Lower leg skin (tissue), 4 donors: ENCODE measurements at regions not wholly inside any gene's neighbourhood (a gene's known extent, or its start where the extent isn't known, plus 50 kb on each side); places are given as distances from the start of the nearest gene placed in this dataset.

Experiments
- DNase-seq, 2 donors: peaks; one replicate each; pipeline ENCODE4 v3.0.0-alpha.2; 2019; ENCODE audit warnings: low spot score in 2 of 2
- H3K4me3 ChIP-seq: fragments of 200-600 bp; sonication (generic); 2 replicates; pipeline ENCODE4 v1.5.1; 2017; ENCODE audit warnings: mild to moderate bottlenecking, low read depth; ENCODE audit not compliant: poor library complexity, severe bottlenecking
- POLR2A ChIP-seq, 2 donors: fragments of 450-650 bp; IDR thresholded peaks; one replicate each; pipeline ENCODE4 v1.6.1; 2016 to 2017; ENCODE audit warnings: antibody characterized with exemption in 2 of 2, mild to moderate bottlenecking in 1 of 2, moderate library complexity in 1 of 2
- WGBS, 2 donors: methylation state at CpG; one replicate each; pipeline ENCODE4 v1.1.5; 2018; 5-methylcytosine and 5-hydroxymethylcytosine counted together
- intact Hi-C: fragments of 100-400 bp; cut with DNase I; formaldehyde crosslinking; loops from one replicate; pipeline ENCODE4 v1.15.0; 2023; ENCODE audit warnings: low total_unique reads
- microRNA counts, 2 donors: library from miRNA; unstranded; fragments of <30 nt; microRNA quantifications; one replicate each; lab custom pipeline; 2016
- TF ChIP-seq, protein P1 (sequence below), 3 donors: fragments of 450-650 bp; IDR thresholded peaks; one replicate each; pipeline ENCODE4 v1.5.1; 2016; ENCODE audit warnings: antibody characterized with exemption in 3 of 3, mild to moderate bottlenecking in 3 of 3, moderate library complexity in 2 of 3

DNA sequence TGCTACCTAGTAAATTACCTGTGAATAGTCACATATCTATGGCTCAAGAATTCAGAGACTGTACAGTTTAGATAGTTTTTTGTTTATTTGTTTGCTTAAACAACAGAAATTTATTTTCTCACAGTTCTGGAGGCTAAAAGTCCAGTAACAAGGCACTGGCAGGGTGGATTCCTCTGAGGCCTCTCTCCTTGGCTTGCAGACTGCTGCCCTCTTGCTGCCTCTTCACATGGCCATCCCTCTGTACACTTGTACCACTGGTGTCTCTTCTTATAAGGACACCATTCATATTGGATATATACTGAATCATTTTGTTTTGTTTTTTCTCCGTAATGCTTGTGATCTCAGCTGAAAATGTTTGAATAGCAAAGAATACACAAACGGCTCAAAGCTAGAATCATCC lies 56.4 kb upstream of the MIR17HG start:
- WGBS, 2 donors: 74 to 85% methylated on average over 2 of the region's 2 CpGs
- DNase-seq: no peak
- TF ChIP-seq POLR2A (IDR thresholded peaks at IDR 0.05): no peak
- TF ChIP-seq, protein P1, sequence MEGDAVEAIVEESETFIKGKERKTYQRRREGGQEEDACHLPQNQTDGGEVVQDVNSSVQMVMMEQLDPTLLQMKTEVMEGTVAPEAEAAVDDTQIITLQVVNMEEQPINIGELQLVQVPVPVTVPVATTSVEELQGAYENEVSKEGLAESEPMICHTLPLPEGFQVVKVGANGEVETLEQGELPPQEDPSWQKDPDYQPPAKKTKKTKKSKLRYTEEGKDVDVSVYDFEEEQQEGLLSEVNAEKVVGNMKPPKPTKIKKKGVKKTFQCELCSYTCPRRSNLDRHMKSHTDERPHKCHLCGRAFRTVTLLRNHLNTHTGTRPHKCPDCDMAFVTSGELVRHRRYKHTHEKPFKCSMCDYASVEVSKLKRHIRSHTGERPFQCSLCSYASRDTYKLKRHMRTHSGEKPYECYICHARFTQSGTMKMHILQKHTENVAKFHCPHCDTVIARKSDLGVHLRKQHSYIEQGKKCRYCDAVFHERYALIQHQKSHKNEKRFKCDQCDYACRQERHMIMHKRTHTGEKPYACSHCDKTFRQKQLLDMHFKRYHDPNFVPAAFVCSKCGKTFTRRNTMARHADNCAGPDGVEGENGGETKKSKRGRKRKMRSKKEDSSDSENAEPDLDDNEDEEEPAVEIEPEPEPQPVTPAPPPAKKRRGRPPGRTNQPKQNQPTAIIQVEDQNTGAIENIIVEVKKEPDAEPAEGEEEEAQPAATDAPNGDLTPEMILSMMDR (IDR thresholded peaks at IDR 0.05): no peak
- intact Hi-C loops: no loop called here
- H3K4me3 ChIP-seq: no peak overlapping the region

DNA sequence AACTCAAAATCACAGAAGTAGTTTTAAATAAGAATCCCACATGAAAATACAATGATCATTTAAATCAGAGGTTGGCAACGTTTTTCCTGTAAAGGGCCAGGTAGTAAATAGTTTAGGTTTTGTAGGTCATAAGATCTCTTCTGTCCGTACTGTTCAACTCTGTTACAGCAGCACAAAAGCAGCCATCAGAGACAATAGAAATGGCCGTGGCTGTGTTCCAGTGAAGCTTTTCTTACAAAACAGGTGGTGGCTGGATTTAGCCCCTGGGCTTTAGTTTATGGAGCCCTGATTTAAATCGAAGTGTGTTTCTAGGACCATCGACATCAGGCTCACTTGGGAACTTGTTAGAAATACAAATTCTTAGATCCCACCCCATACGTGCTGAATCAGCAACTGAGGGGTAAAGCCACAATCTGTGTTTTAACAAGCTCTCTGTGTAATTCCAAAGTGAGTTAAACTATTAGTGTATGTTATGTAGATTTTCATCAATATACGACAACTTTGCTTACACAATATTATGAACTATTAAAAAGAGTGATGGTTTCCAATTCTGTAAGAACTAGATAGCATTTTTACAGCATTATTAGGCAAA lies 54.8 kb upstream of the MIR17HG start:
- DNase-seq: no peak
- TF ChIP-seq, protein P1 (IDR thresholded peaks at IDR 0.05): no peak
- TF ChIP-seq POLR2A (IDR thresholded peaks at IDR 0.05): no peak
- intact Hi-C loops: no loop called here
- H3K4me3 ChIP-seq: no peak overlapping the region
- 22 to 31% methylated on average over 7 of the region's 7 CpGs for WGBS, 2 donors

DNA sequence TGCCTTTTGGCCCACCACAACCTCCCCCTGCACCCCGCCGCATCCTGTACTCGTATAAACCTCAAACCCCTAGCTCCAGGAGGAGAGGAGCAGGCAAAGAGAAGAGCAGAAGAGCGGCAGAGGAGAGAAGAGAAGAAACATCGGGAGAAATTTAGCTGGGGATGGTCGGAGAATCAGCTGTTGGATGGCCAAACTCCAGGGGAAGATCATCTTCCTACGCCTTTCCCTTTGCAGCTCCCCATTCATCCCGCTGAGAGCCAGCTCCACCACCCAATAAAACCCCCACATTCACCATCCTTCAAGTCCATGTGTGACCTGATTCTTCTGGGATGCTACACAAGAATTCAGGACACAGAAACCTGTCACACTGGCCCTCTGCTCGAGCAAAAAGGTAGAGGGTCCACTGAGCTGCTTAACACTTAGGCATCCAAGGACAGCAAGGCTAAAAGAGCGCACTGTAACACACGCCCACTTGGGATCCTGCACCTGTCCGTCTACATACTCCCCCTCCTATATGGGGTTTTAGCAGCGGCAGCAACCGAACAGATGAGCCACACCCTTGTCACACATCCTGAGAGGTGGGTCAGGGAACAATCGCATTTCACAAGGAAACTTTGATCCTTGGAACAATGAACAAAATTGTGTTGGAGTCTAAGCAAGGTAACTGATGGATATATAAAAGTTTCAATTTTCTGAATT lies 51.6 kb upstream of the MIR17HG start:
- H3K4me3 ChIP-seq: no peak overlapping the region
- 82 to 87% methylated on average over 15 of the region's 15 CpGs for WGBS, 2 donors
- DNase-seq: no peak
- no peak for TF ChIP-seq POLR2A (IDR thresholded peaks at IDR 0.05)
- TF ChIP-seq, protein P1 (IDR thresholded peaks at IDR 0.05): no peak
- intact Hi-C loops: no loop called here

DNA sequence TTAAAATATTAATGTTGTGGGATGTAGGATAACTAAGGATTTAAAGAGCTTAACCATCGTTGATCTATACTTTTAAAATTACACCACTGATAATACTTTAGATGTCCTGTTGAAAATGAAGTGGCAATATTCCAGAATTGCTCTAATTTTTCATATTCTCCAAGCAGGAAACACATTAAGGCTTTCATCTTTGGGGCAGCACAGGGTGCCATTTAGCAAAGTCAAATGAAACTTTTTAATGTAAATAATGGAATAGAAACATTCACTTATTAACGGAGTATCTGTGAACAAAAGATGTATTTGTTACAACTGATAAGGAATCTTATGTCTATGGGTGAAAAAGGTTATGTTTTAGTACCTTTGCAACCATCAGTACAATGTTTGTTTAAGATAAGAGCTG lies 50.0 kb upstream of the MIR17HG start:
- no peak overlapping the region for H3K4me3 ChIP-seq
- TF ChIP-seq POLR2A (IDR thresholded peaks at IDR 0.05): no peak
- TF ChIP-seq, protein P1 (IDR thresholded peaks at IDR 0.05): no peak
- 67 to 69% methylated on average over 2 of the region's 2 CpGs for WGBS, 2 donors
- no peak for DNase-seq
- intact Hi-C loops: no loop called here

MicroRNA genes in the stretch of these regions (microRNA counts, 767-probe panel; counts per million panel counts)
- 0 to 358 counts per million in 2 donors for microRNA hsa-miR-622 (lab: Ali Mortazavi, UCI)
